Retinal pigment epithelial cell (primary cell): ENCODE measurements at regions not wholly inside any gene's neighbourhood (a gene's known extent, or its start where the extent isn't known, plus 50 kb on each side); places are given as distances from the start of the nearest gene placed in this dataset.

Experiments used
- DNase-seq: peaks from one replicate; pipeline ENCODE4 v3.0.0-alpha.2; 2010; ENCODE audit warnings: low read depth
- H3K4me3 ChIP-seq: 2 replicates; pipeline ENCODE4 v1.5.1; 2011; ENCODE audit warnings: mild to moderate bottlenecking, low read length, control low read depth, moderate library complexity
- TF ChIP-seq, protein P1 (sequence below): conservative IDR thresholded peaks from 2 replicates; pipeline ENCODE4 v1.5.1; 2011; ENCODE audit warnings: low read depth, low read length, control low read depth, inconsistent platforms

DNA sequence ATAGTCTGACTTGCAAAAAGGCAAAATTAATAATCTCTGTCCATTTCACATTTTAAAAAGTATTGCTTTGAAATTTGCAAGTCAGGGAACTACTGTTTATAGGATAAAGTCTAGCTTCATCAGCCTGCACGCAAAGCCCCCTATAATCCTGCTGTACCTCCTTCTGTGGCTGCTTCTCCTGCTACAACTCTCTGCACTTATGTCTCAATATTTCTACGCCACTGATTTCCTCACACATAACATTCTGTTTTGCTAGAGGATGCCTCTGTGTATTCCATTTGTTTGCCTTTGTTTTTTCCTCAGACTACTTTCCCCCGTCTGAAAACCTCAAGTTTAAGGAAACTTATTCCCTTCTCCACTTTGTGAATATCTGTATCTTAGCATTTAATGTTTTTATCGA is 389.9 kb downstream of the RFC3 start:
- no peak overlapping the region for H3K4me3 ChIP-seq
- TF ChIP-seq, protein P1, sequence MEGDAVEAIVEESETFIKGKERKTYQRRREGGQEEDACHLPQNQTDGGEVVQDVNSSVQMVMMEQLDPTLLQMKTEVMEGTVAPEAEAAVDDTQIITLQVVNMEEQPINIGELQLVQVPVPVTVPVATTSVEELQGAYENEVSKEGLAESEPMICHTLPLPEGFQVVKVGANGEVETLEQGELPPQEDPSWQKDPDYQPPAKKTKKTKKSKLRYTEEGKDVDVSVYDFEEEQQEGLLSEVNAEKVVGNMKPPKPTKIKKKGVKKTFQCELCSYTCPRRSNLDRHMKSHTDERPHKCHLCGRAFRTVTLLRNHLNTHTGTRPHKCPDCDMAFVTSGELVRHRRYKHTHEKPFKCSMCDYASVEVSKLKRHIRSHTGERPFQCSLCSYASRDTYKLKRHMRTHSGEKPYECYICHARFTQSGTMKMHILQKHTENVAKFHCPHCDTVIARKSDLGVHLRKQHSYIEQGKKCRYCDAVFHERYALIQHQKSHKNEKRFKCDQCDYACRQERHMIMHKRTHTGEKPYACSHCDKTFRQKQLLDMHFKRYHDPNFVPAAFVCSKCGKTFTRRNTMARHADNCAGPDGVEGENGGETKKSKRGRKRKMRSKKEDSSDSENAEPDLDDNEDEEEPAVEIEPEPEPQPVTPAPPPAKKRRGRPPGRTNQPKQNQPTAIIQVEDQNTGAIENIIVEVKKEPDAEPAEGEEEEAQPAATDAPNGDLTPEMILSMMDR, result no peak
- no peak for DNase-seq

DNA sequence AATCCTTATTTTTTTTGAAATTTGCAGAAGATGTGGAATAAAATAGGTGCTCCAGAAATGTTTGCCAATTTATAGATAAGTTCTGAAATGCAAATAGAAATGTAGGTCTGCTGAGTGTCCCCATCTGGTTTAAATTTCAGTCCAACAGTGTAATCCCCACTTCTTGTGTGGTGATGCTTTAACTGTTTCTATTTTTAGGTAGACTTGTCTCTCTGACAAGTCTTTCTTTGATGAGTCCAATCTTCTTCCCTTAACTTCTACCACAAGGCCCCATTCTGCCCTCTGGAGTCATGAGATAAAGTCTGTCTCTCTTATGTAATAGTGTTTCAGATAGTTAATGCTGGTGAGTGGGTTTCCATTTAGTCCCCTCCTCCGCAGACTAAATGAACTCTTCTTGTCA is 390.4 kb downstream of the RFC3 start:
- no peak overlapping the region for H3K4me3 ChIP-seq
- DNase-seq, result no peak

DNA sequence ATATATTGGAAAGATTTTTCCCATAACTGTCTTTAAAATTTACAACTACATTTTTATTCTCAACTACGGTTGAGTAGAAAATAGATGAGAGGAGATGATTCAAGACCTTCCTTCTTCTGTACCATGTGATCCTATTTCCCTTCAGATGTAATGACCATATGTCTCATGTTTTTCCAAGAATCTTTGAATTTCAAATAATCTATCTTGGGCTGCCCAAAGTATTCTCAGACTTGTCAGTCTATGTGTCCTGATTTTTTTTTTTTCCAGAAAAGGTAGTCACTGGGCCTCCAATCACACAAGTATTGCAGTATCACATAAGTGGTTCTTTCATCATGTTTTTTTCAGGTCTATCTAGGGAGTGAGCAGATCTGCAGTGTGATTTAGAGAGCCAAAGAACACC is 392.4 kb downstream of the RFC3 start:
- DNase-seq, result no peak
- TF ChIP-seq, protein P1, result no peak
- H3K4me3 ChIP-seq, result no peak overlapping the region

More for the DNA sequence above, 390.4 kb downstream of the RFC3 start:
- TF ChIP-seq, protein P1, result no peak

DNA sequence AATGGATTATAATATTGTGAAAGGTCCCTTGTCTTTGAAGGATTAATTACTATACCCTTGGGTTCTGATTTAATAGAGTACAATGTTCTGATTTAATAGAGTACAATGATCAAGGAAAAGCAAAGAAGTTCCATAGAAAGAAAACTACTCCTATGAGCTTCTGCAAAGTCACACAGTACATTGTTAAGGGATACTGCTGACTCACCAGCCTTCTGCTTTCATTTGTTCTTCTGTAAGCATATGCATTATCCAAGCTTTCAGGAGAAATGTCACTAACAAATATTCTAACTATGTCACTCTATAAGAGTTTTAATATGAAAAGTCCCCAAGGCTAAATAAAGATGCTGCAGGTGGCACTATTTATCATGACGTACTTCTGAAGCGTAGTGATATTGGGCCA is 396.7 kb downstream of the RFC3 start:
- no peak overlapping the region for H3K4me3 ChIP-seq
- DNase-seq, result no peak
- TF ChIP-seq, protein P1, result no peak

DNA sequence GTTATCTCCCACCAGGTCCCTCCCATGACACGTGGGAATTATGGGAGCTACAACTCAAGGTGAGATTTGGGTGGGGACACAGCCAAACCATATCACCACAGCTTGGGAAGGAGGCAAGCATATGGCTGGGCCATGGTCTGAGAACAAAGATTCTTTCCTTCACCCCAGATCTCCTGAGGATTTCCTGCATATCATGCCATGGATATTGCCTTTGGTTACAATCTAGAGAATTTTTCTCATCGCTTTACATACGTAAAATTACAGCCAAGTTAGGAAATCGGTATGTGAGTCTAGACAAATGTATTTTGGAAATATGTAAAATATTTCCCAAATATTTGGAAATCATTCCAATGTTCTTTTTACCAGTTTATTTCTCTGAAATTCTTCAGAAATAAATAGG is 398.3 kb downstream of the RFC3 start:
- TF ChIP-seq, protein P1, result no peak
- no peak overlapping the region for H3K4me3 ChIP-seq
- no peak for DNase-seq

DNA sequence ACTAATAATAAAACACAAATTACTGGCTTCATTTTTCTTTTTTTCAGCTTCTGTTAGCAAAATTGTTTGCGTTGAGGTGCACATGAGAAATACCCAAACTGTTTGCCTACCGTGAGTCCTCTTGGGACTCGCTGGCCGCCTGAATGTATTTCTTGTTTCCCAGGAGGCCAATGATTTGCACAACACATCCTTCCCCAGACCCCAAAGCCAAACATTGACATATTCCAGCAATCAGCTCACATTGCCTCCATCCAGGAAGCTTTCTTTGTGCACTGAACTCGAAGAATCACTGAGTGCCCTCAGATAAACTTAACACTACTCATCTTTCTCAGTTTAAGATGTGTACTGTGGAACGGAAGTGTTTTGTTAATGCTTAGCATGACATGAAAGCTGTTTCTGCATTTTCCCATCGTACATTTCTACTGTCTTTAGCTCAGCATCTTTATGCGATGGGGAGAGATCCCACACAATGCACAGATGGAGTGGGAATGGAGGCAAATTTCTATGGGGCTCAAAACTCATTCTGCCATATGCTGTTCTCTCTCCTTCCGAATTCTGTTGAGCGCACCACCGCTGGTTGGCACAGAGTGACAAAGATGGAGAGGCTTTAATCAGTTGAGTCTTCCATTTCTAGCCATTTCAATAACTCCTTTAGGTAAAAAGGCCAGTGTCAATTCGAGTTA is 399.5 kb downstream of the RFC3 start:
- TF ChIP-seq, protein P1, result no peak
- no peak overlapping the region for H3K4me3 ChIP-seq
- DNase-seq, result no peak

DNA sequence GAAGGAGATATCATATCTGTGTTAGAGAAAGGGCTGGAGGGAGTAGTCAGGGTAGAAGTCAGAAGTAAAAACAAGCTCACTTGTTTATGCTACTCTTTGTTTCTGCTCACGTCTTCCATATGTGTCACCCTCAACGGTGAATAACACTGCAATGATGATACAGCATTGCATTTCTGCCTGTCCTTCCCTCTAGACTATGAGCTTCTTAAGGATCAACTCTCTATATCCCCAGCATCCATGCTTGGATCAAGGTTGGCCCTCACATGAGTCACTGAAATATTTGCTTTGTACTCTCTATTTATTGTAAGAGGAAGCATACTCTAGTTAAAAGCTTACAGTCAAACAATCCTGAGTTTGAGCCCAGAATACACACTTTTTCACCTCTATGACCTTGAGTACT is 406.0 kb downstream of the RFC3 start:
- H3K4me3 ChIP-seq, result no peak overlapping the region
- no peak for DNase-seq
- TF ChIP-seq, protein P1, result no peak
